Kidney (tissue), 13 donors: ENCODE measurements at regions not wholly inside any gene's neighbourhood (a gene's known extent, or its start where the extent isn't known, plus 50 kb on each side); places are given as distances from the start of the nearest gene placed in this dataset.

Experiments used
- DNase-seq, 5 donors: peaks; one replicate each; pipeline ENCODE4 v3.0.0-alpha.2; 2013 to 2020
- FAIRE-seq: peaks from 2 replicates; lab custom pipeline; 2012; peaks lifted over from hg19 to GRCh38; lab: Jason Lieb, UNC
- H3K27ac ChIP-seq, 2 donors: one replicate each; pipeline ENCODE4 v1.7.0; 2013; ENCODE audit warnings: low read depth in 2 of 2, low read length in 2 of 2, inconsistent platforms in 1 of 2
- H3K27me3 ChIP-seq: one replicate; pipeline ENCODE4 v1.7.1; 2013; ENCODE audit warnings: low read length, inconsistent platforms; ENCODE audit not compliant: control insufficient read depth, insufficient read depth
- H3K36me3 ChIP-seq, 3 donors: one replicate each; pipeline versions ENCODE4 v1.7.0 to v1.7.1; 2013; ENCODE audit warnings: low read length in 3 of 3, control low read depth in 1 of 3, inconsistent platforms in 1 of 3; ENCODE audit not compliant: insufficient read depth in 3 of 3, control insufficient read depth in 2 of 3
- H3K4me1 ChIP-seq, 3 donors: one replicate each; pipeline versions ENCODE4 v1.7.0 to v1.7.1; 2013; ENCODE audit warnings: low read length in 3 of 3, inconsistent platforms in 1 of 3, low read depth in 1 of 3; ENCODE audit not compliant: control insufficient read depth in 2 of 3, insufficient read depth in 2 of 3
- H3K4me3 ChIP-seq, 3 donors: one replicate each; pipeline versions ENCODE4 v1.7.0 to v1.8.1; 2013; ENCODE audit warnings: low read length in 3 of 3, control low read depth in 1 of 3, inconsistent platforms in 1 of 3
- H3K9ac ChIP-seq, 3 donors: one replicate each; pipeline versions ENCODE4 v1.7.0 to v1.7.1; 2013; ENCODE audit warnings: low read length in 3 of 3, control low read depth in 1 of 3, inconsistent platforms in 1 of 3
- H3K9me3 ChIP-seq, 3 donors: one replicate each; pipeline versions ENCODE4 v1.7.0 to v1.7.1; 2013; ENCODE audit warnings: low read length in 3 of 3, control low read depth in 1 of 3, inconsistent platforms in 1 of 3; ENCODE audit not compliant: control insufficient read depth in 2 of 3, insufficient read depth in 1 of 3
- CTCF ChIP-seq: IDR thresholded peaks from 3 replicates; pipeline ENCODE4 v1.5.1; 2012; ENCODE audit warnings: mild to moderate bottlenecking, moderate library complexity, borderline replicate concordance; ENCODE audit not compliant: insufficient read depth; ENCODE audit errors: extremely low read depth
- intact Hi-C: fragments of 100-400 bp; cut with DNase I; formaldehyde crosslinking; loops from one replicate; pipeline ENCODE4 v1.11.1; 2022
- donor health status: control.
- donor health status: control.
- donor health status: control.
- donor health status: control.
- donor health status: control.
- donor health status: DM: yes; HTN: yes; CAD: no.
- donor health status: Normal renal cell carcinoma (clear cell type).

- DNase-seq (no peak), FAIRE-seq (no peak)
- H3K9ac ChIP-seq: no peak overlapping the region
- no peaks in the 10 kb centered on the region for H3K36me3 ChIP-seq
- H3K27ac ChIP-seq: no peak overlapping the region
- no peak for TF ChIP-seq CTCF
- no peaks in the 10 kb centered on the region for H3K27me3 ChIP-seq
- intact Hi-C loops: no loop called here
- no peaks in the 10 kb centered on the region for H3K4me1 ChIP-seq
- no peak overlapping the region for H3K4me3 ChIP-seq
- H3K9me3 ChIP-seq: no peaks in the 10 kb centered on the region
These were observed 392.7 kb upstream of the ID2 start for GRCh38 chr2:8289111-8289510.

DNA sequence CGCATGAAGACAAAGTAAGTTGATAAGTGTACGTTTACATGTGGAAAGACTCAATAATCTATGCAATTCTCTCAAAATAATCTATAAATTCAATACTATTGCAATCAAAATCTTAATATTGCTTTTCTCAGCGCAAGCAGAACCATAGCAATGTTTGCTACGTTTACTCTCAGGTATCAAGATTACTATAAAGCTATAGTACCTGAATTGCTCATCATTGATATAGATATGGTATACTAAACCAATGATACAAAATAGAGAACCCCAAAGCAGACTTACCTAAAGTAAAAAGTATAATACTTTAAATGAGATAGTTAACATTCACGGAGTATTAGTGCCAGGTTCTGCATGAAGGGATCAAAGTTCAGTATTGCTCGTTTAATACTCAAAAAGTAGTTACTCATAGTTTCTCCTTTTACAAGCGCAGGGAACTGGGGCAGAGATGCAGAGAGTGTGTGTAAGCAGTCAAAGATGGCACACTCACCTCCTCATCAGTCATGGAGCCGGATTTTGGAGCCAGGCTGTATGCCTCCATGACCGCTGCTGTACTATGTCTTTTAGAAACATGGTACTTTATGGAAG, 391.0 kb upstream of the ID2 start:
- DNase-seq (no peak), FAIRE-seq (no peak)
- Histone ChIP-seq H3K27me3 (no peaks in the 10 kb centered on the region), H3K27ac (no peak overlapping the region), H3K36me3 (no peaks in the 10 kb centered on the region), H3K4me3 (no peak overlapping the region), H3K9me3 (no peaks in the 10 kb centered on the region), H3K9ac (no peak overlapping the region), H3K4me1 (no peaks in the 10 kb centered on the region)
- intact Hi-C loops: no loop called here
- TF ChIP-seq CTCF: no peak

DNA sequence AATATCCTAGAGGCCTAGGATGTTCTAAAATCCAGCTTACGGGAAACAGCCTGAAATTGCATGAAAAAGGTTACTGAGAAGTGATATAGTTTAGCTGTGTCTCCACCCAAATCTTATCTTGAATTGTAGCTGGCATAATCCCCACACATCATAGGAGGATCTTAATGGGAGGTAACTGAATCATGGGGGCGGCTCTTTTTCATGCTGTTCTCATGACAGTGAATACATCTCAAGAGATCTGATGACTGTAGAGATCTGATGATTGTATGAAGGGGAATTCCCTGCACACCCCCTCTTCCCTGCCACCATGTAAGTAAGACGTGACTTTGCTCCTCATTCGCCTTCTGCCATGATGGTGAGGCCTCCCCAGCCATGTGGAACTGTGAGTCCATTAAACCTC, 385.6 kb upstream of the ID2 start:
- intact Hi-C loops: no loop called here
- Histone ChIP-seq H3K27ac (no peak overlapping the region), H3K9ac (no peak overlapping the region), H3K9me3 (no peaks in the 10 kb centered on the region), H3K36me3 (no peaks in the 10 kb centered on the region), H3K4me1 (no peaks in the 10 kb centered on the region), H3K4me3 (no peak overlapping the region), H3K27me3 (no peaks in the 10 kb centered on the region)
- TF ChIP-seq CTCF: no peak
- DNase-seq: no peak
- FAIRE-seq: no peak
